ES-I3 (cell line): ENCODE measurements at regions not wholly inside any gene's neighbourhood (a gene's known extent, or its start where the extent isn't known, plus 50 kb on each side); places are given as distances from the start of the nearest gene placed in this dataset.

Experiments
- H3K36me3 ChIP-seq: 2 replicates; pipeline ENCODE4 v1.6.1; 2013; ENCODE audit warnings: mild to moderate bottlenecking, low read length, control low read depth, moderate library complexity; ENCODE audit not compliant: insufficient read depth
- H3K4me1 ChIP-seq: 2 replicates; pipeline ENCODE4 v1.6.1; 2013; ENCODE audit warnings: mild to moderate bottlenecking, control low read depth, low read length; ENCODE audit not compliant: insufficient read depth
- H3K9ac ChIP-seq: 2 replicates; pipeline ENCODE4 v1.6.1; 2013; ENCODE audit warnings: low read depth, mild to moderate bottlenecking, low read length, moderate library complexity
- H3K9me3 ChIP-seq: 2 replicates; pipeline ENCODE4 v1.6.1; 2013; ENCODE audit warnings: mild to moderate bottlenecking, low read length, moderate library complexity; ENCODE audit not compliant: control insufficient read depth, insufficient read depth

DNA sequence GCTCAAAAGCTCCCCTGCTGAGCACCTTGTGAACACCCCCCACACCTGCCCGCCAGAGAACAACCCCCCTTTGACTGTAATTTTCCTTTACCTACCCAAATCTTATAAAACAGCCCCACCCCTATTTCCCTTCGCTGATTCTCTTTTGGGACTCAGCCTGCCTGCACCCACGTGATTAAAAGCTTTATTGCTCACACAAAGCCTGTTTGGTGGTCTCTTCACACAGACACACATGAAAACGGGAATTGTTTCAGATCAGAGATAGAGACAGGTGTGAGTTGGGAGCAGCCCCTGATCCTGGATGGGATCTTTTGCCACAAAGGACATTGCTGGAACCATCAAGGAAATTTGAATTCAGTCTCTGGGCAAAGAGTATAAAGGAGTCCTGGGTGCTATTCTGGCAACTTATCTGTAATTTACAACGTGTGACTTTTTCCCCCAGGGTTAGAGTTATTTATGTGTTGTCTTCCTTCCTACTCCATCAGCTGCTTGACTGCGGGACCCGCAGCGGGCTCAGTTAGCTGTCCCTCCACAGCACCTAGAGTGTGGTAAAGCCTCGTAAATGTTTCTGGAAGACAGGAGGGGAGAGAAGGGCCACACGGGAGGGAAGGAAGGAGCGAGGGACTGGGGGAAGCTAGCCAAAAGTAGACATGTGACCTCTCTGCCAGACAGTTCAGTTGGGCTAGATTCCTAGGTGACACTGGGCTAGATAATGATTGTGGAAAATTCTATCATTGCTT is 437.0 kb downstream of the ZNF608 start:
- Histone ChIP-seq H3K9me3 (no peaks in the 10 kb centered on the region; the same call in 1 of the 2 replicates), H3K9ac (0 out of 2 replicates have a peak overlapping the region, but pooled peaks have one; percentile 4), H3K4me1 (peaks cover 30% of the 10 kb centered on the region), H3K36me3 (no peaks in the 10 kb centered on the region)

DNA sequence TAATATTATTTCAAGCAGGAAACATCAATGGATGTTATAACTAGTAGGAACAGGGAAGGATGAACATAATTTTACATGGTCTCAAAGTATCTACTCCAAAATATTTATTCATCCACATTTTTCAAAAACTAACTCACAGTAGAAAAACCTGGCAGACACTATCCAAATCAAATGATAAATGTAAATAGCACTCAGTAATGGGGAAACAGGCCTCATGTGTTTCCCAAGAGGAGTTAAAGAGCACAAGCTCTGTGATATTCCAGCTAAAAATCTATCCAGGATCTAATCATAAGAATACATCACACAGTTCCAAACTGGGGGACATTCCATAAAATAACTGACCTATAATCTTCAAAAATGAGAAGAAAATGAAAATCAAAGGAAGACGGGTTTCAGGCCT is 443.1 kb downstream of the ZNF608 start:
- H3K36me3 ChIP-seq: no peaks in the 10 kb centered on the region
- no peak overlapping the region for H3K9ac ChIP-seq
- peaks cover 6% of the 10 kb centered on the region for H3K9me3 ChIP-seq
- H3K4me1 ChIP-seq: 0 out of 2 replicates have a peak, but pooled peaks cover 3% of the 10 kb centered on the region

DNA sequence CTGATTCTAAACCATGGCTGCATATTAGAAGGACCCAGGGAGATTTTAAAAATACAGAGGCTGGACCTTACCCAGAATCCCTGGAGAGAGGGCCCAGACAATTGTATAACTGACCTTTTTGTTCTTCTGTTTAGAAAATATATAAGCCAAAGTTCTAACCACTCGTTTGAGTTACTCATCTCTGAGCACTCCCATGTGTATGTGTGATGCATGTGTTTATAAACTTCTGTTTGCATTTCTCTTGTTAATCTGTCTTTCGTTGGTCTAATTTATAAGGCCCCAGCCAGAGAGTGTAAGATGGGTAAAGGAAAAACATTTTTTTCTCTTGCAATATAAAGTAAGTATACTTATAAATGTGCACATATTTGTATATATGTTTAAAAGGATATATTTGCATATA is 443.9 kb downstream of the ZNF608 start:
- no peaks in the 10 kb centered on the region for H3K4me1 ChIP-seq
- H3K36me3 ChIP-seq: no peaks in the 10 kb centered on the region
- peaks cover 6% of the 10 kb centered on the region for H3K9me3 ChIP-seq
- no peak overlapping the region for H3K9ac ChIP-seq

DNA sequence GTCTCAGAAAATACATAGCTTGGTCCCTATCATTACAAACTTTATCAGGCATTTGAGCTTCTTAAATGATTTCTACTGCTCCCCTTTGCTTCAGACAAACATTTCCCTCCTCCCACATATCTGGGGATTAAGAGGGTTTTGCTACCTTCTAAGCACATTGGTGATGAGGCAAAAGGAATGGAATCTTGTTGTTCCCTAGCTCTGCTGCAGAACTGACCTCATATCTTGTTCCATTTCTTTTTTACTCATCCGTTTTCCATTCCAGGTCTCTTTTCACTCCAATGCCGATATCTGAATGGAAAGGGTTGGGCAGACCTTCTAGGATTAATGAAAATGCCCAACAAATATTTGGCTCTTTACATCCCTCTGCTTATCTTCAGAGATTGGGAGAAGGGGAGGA is 444.6 kb downstream of the ZNF608 start:
- peaks cover 6% of the 10 kb centered on the region for H3K9me3 ChIP-seq
- no peaks in the 10 kb centered on the region for H3K4me1 ChIP-seq
- H3K9ac ChIP-seq: no peak overlapping the region
- no peaks in the 10 kb centered on the region for H3K36me3 ChIP-seq

DNA sequence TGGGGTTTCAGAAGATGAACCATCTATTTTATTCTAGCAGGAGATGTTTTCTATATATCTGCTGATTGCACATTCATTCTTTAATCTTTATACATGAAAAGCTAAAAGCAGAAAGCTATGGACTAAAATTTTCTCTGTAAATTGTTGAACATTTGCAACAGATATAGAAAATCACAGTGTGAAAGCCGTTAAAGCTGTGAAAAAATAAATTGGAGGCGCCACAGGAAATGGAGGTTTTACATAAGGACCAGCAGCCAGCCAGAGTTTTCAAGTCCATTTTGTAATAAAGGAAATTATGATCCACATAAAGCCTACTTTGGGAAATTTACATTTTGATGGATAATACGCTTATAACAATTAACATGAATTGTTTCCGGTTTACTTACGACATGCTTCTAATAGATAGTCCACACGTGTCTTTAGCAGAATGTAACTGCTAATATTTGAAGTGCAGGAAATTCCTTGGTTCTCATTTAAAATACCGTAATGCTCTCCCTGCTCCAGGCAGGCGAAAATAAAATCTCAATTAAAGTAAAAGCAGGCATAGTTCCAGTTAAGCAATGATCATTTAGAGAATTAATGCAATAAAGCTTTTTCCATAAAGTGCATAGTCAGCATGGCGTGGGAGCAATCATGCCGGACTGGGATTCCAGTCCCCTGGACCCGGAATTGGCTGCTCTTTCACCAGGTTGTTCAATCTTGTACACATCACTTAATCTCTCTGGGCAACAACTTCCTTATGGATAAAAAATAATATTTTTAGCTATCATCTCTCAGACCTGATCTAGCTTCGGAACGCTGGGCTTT is 445.4 kb downstream of the ZNF608 start:
- peaks cover 6% of the 10 kb centered on the region for H3K9me3 ChIP-seq
- H3K36me3 ChIP-seq: no peaks in the 10 kb centered on the region
- H3K4me1 ChIP-seq: no peaks in the 10 kb centered on the region
- H3K9ac ChIP-seq: no peak overlapping the region

DNA sequence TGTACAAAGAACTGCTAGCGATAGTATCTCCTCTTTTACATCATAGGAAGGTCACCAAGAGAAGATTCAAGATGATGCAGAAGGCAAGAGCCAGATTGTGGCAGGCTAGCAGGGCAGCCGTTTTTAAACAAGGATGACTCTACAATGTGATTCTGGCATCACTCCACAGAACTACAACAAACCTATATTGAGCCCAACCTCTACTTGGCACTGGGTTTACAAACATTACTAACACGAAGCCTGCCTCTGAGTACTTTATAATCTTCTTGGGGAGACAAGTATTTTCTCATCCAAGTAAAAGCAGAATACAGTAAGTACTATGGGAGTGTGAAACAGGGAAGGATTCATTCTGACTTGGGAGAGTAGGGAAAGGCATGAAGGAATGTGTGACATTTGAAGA is 448.6 kb downstream of the ZNF608 start:
- Histone ChIP-seq H3K9ac (no peak overlapping the region), H3K36me3 (no peaks in the 10 kb centered on the region), H3K4me1 (no peaks in the 10 kb centered on the region), H3K9me3 (no peaks in the 10 kb centered on the region)

DNA sequence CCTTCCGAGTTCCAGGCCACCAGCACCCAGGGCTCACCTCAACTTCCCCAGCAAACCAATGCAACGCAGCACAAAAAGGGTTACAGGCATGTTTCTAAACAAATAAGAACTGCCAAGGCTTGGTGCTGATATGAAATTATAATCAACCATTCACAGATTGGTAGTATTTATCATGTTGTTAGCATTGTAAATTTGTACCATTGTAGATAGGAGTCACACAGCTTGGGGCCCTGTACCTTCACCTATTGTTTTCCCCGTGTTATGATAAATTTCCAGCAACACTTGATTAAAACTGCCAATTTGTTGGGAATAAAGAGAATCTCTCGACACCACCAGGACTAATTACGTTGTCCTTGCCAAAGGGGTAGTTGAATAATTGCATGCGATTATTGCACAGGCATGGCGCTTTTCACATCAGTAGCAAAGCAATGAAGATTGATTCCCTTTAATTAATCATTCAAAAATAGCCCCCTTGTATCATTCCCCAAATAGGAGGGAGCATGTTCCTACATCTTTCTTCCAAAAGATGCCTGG is 454.1 kb downstream of the ZNF608 start:
- Histone ChIP-seq H3K36me3 (no peaks in the 10 kb centered on the region), H3K9ac (no peak overlapping the region), H3K4me1 (peaks cover 7% of the 10 kb centered on the region), H3K9me3 (no peaks in the 10 kb centered on the region)

DNA sequence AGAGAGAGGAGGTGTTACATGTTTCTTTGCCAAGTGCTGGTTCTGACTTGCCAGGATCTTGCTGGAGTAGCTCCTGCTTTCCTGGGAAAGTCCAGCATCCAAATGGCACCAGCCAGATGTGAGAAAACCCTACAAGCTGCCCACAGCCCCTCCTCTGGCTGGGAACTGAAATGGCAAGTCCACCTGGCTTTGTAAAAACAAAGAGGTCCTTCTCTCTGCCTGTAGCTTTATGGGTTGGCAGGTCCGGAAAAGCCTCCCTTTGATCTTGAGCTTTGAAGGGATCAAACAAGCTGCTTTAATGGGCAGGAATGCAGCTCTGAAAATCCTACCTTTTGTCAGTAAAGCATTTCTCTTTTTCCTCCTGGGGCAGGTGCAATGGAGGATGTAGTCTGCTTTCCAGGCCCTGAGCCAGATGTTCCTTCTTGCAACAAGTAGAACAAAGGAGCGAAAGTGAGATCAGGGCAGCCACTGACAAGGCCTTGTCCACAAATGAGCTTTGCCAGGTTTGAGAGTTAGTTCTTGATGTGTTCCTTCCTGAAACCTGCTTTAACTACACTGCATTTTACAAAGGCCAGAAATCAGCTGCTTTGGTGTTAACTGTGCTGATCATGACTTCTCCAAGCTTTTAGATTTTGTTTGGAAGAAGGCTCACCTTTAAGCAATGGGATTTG is 456.7 kb downstream of the ZNF608 start:
- no peaks in the 10 kb centered on the region for H3K9me3 ChIP-seq
- no peaks in the 10 kb centered on the region for H3K36me3 ChIP-seq
- no peak overlapping the region; the same call in 1 of the 2 replicates for H3K9ac ChIP-seq
- peaks cover 7% of the 10 kb centered on the region for H3K4me1 ChIP-seq

DNA sequence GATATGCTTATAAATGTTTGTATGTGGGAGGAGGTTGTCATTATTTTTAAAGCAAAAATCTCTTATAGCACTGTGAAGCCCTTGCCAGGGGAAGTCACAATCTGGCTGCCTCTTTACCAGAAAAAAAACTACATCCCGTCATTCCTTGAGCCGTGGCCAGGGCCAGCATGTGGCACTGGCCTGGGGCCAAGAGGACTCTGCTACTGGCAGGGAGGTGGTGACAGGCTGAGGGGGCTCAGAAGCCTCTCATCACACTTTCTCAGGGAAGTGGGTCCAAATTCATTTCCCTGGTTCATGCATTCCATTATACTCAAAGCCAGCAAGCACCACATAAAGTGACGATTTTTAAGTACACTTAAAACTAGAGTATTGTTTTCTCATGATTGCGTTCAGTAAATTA is 457.3 kb downstream of the ZNF608 start:
- no peak overlapping the region for H3K9ac ChIP-seq
- H3K36me3 ChIP-seq: no peaks in the 10 kb centered on the region
- peaks cover 7% of the 10 kb centered on the region for H3K4me1 ChIP-seq
- H3K9me3 ChIP-seq: no peaks in the 10 kb centered on the region

DNA sequence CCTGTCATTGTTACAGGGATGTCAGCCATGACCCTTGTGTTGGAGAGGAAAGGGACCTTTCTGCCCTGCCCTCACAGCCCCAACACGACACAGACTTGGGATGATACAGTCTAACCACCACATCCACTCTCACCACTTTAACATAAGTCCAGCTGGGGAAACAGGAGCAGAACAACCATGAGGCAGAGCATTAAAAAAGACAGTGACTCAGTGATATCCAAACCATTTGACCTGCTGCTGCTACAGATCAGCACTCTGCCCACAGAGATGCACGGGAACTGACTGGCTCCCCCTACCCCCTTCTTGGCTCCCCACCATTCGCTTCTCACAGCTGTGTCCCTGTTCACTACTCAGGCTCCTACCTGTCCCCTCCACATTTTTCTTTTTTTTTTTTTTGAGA is 458.6 kb downstream of the ZNF608 start:
- H3K4me1 ChIP-seq: peaks cover 7% of the 10 kb centered on the region
- no peaks in the 10 kb centered on the region for H3K36me3 ChIP-seq
- no peak overlapping the region for H3K9ac ChIP-seq

DNA sequence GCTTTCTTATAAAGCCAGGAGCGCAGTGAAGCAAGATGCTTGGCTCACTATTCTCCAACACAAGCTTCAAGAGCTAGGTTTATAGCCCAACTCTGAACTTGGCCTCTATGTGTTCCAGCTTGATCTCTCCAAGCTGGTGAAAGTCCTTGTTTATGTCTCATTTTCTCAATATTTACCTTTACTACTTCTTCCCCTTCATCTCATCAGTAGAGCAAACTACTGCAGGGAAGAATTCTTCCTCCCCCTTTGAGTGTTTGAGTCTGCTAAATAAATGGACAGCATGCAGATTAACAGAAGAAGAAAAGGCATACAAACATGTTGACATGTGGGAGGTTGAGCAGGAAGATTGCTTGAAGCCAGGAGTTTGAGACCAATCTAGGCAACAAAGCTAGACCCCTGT is 460.7 kb downstream of the ZNF608 start:
- Histone ChIP-seq H3K9me3 (no peaks in the 10 kb centered on the region), H3K9ac (no peak overlapping the region), H3K36me3 (no peaks in the 10 kb centered on the region), H3K4me1 (peaks cover 7% of the 10 kb centered on the region)

More for the DNA sequence above, 458.6 kb downstream of the ZNF608 start:
- no peaks in the 10 kb centered on the region for H3K9me3 ChIP-seq

DNA sequence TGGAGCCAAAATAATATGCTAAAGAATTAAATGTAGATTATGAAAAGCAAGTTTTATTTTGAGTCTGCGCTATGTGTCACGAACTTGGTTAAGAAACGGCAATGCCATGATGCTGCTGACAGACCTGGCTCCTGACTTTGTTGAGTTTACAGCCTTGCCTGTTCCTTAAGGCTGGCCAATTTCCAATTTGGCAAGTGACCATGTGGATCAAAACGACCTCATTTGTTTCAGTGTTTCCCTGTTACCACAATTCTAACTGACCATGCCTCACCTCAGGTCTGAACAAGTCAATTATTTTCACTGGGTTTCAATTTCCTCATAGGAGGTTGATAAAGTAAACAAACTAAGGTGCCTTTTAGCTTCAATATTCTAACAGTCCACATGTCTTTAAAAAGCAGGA is 461.4 kb downstream of the ZNF608 start:
- Histone ChIP-seq H3K9me3 (no peaks in the 10 kb centered on the region), H3K9ac (no peak overlapping the region), H3K4me1 (peaks cover 4% of the 10 kb centered on the region), H3K36me3 (no peaks in the 10 kb centered on the region)

DNA sequence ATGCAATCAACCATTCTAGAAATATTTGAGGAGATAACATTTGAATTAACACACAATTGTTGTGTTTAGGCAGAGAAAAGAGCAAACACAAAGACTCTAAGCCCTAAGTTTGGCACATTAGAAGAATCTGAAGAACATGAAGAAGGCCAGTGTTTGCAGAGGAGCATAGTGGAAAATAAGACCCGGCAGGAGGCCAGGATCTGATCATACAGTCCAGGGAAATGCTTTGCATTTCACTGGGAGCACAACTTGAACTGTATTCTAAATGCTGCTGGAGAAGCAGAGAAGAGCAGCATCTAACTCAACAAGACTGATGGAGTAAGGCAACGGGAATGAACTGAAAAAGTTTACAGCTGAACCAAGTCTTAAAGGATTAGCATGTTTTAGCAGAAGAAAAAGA is 463.4 kb downstream of the ZNF608 start:
- Histone ChIP-seq H3K9me3 (no peaks in the 10 kb centered on the region), H3K36me3 (no peaks in the 10 kb centered on the region), H3K4me1 (no peaks in the 10 kb centered on the region), H3K9ac (no peak overlapping the region)

DNA sequence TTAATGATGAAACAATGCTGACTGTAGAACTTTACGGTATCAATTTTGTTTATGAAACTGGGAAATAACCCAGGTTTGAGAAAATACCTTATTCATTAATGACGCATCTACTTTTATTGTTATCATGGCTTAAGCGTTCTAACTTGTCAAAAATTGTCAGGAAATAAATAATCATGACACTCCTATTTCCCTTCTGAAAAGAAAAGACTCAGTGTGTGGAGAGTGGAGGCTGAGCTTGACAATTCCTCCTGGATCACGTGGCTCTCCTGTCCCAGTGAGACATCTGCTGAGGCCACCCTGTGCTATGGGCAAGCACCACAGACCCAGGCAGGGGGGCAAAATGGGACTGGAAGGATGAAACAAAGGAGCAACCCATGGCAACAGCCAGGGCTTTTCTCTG is 466.4 kb downstream of the ZNF608 start:
- no peaks in the 10 kb centered on the region for H3K4me1 ChIP-seq
- H3K9me3 ChIP-seq: no peaks in the 10 kb centered on the region
- no peaks in the 10 kb centered on the region for H3K36me3 ChIP-seq
- no peak overlapping the region for H3K9ac ChIP-seq
